ENCODE measurements at regions not wholly inside any gene's neighbourhood (a gene's known extent, or its start where the extent isn't known, plus 50 kb on each side); places are given as distances from the start of the nearest gene placed in this dataset.

DNA sequence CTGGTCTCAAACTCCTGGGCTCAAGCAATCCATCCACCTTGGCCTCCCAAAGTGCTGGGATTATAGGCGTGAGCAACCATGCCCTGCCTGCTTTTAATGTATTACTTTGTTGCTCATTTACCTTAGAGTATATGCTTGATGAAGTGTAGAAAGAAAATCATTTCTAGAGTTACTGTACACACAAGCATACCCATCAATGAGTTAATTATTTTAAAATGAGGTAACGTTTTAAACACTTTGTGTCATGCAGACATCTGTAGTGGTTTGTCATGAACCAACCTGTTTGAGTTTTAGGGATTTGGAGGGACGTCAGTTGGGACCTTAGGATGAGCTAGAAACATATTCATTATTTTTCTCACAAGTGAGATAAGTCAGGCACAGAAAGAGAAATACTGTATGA, 332.4 kb upstream of the IGF1R start:
- no peak for ATAC-seq

DNA sequence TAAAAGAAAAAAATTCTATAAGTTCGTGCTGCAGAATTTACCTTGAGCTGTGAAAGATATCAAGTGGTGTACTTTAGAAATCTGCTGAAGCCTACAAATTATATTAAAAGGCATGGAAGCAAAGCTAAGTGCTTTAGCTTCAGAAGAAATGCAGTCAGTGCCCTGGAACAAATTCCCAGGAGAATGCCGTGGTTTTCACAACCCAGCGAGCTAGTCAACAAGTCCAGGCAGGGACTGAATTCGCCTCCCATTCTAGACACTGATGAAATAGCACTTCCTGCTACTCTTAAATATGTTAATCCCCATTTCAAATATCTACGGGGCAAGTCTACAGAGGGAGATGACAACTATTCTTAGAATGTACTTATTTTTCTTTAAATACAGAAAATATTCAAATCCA, 326.4 kb upstream of the IGF1R start:
- ATAC-seq, result no peak
- TF ChIP-seq, protein P1, sequence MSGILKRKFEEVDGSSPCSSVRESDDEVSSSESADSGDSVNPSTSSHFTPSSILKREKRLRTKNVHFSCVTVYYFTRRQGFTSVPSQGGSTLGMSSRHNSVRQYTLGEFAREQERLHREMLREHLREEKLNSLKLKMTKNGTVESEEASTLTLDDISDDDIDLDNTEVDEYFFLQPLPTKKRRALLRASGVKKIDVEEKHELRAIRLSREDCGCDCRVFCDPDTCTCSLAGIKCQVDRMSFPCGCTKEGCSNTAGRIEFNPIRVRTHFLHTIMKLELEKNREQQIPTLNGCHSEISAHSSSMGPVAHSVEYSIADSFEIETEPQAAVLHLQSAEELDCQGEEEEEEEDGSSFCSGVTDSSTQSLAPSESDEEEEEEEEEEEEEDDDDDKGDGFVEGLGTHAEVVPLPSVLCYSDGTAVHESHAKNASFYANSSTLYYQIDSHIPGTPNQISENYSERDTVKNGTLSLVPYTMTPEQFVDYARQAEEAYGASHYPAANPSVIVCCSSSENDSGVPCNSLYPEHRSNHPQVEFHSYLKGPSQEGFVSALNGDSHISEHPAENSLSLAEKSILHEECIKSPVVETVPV (CRISPR knock-in tag; IDR thresholded peaks at IDR 0.05), result no peak
- TF ChIP-seq TCF4 (CRISPR knock-in tag; IDR thresholded peaks at IDR 0.05; ENCODE audit: borderline replicate concordance), result no peak
- no peak for TF ChIP-seq CREB5 (CRISPR knock-in tag; IDR thresholded peaks at IDR 0.05; ENCODE audit: low read depth)
- TF ChIP-seq GLIS3 (CRISPR knock-in tag; IDR thresholded peaks at IDR 0.05), result no peak
- TF ChIP-seq POU6F1 (CRISPR knock-in tag; IDR thresholded peaks at IDR 0.05; ENCODE audit: borderline replicate concordance, low read depth), result no peak
- TF ChIP-seq SNAI2 (CRISPR knock-in tag; IDR thresholded peaks at IDR 0.05), result no peak
- TF ChIP-seq ZFP30 (CRISPR knock-in tag; IDR thresholded peaks at IDR 0.05), result no peak
- TF ChIP-seq ZNF565 (CRISPR knock-in tag; conservative IDR thresholded peaks at IDR 0.05; ENCODE audit: low read depth), result no peak
- TF ChIP-seq ZNF70 (CRISPR knock-in tag; IDR thresholded peaks at IDR 0.05), result no peak
- no peak for TF ChIP-seq OSR1 (CRISPR knock-in tag; IDR thresholded peaks at IDR 0.05)
- TF ChIP-seq PPARA (CRISPR knock-in tag; IDR thresholded peaks at IDR 0.05; ENCODE audit: borderline replicate concordance), result no peak
- no peak for TF ChIP-seq ZNF8 (CRISPR knock-in tag; IDR thresholded peaks at IDR 0.05)
- no peak for TF ChIP-seq PATZ1 (CRISPR knock-in tag; IDR thresholded peaks at IDR 0.05; ENCODE audit: borderline replicate concordance)
- no peak for TF ChIP-seq RARB (CRISPR knock-in tag; IDR thresholded peaks at IDR 0.05)
- TF ChIP-seq TSHZ2 (CRISPR knock-in tag; IDR thresholded peaks at IDR 0.05), result no peak
- TF ChIP-seq ARNTL (CRISPR knock-in tag; IDR thresholded peaks at IDR 0.05; ENCODE audit: borderline replicate concordance, low read depth), result no peak

More for the DNA sequence above, 332.4 kb upstream of the IGF1R start:
- TF ChIP-seq TOX (CRISPR knock-in tag; IDR thresholded peaks at IDR 0.05; ENCODE audit: borderline replicate concordance), result no peak
- TF ChIP-seq ZNF70 (CRISPR knock-in tag; IDR thresholded peaks at IDR 0.05), result no peak
- TF ChIP-seq GLIS3 (CRISPR knock-in tag; IDR thresholded peaks at IDR 0.05), result no peak
- TF ChIP-seq ZNF565 (CRISPR knock-in tag; conservative IDR thresholded peaks at IDR 0.05; ENCODE audit: low read depth), result no peak
- TF ChIP-seq ZFP30 (CRISPR knock-in tag; IDR thresholded peaks at IDR 0.05), result no peak
- no peak for TF ChIP-seq ZFP3 (CRISPR knock-in tag; IDR thresholded peaks at IDR 0.05)
- no peak for TF ChIP-seq SNAI2 (CRISPR knock-in tag; IDR thresholded peaks at IDR 0.05)
- no peak for TF ChIP-seq TCF4 (CRISPR knock-in tag; IDR thresholded peaks at IDR 0.05; ENCODE audit: borderline replicate concordance)
- TF ChIP-seq PATZ1 (CRISPR knock-in tag; IDR thresholded peaks at IDR 0.05; ENCODE audit: borderline replicate concordance), result no peak
- no peak for TF ChIP-seq CREB5 (CRISPR knock-in tag; IDR thresholded peaks at IDR 0.05; ENCODE audit: low read depth)
- TF ChIP-seq PPARA (CRISPR knock-in tag; IDR thresholded peaks at IDR 0.05; ENCODE audit: borderline replicate concordance), result no peak
- TF ChIP-seq CSDC2 (CRISPR knock-in tag; IDR thresholded peaks at IDR 0.05), result no peak
- TF ChIP-seq ISL1 (CRISPR knock-in tag; IDR thresholded peaks at IDR 0.05), result no peak
- TF ChIP-seq, protein P1 (CRISPR knock-in tag; IDR thresholded peaks at IDR 0.05), result no peak
- TF ChIP-seq ZC3H10 (CRISPR knock-in tag; IDR thresholded peaks at IDR 0.05), result no peak
